ENCODE measurements at regions not wholly inside any gene's neighbourhood (a gene's known extent, or its start where the extent isn't known, plus 50 kb on each side); places are given as distances from the start of the nearest gene placed in this dataset.
"Not testable (repeated sequence)": the region's sequence is repeated elsewhere in the genome, so short reads cannot be mapped to it uniquely, and the experiment has no call there.

DNA sequence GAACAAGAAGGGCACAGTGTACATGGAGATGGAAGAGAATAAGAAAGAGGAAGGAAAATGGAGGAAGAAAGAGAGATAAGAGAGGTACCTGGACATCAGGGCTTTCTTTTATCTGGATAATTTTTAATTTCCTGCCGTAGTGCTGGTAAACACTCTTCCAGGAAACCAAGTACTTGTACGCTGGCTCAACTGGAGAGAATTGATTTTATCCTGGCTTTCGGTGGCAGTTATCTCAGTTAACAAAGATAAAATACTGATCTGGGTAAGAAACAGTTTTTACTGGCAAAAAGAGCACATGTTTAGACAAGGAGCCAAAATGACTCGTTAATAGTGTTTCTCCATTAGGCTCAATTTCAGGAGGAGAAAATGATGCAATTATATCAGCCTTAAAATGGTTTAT is 70.4 kb downstream of the TSPY2 start:
- not testable (repeated sequence) for TF ChIP-seq CTCF (IDR thresholded peaks at IDR 0.05; ENCODE audit: borderline replicate concordance, extremely low read depth, low read length, poor library complexity, severe bottlenecking); EZH2 (IDR thresholded peaks at IDR 0.05; ENCODE audit: borderline replicate concordance, low read depth, low read length, severe bottlenecking)
